Heart left ventricle (tissue), 13 donors: ENCODE measurements at regions not wholly inside any gene's neighbourhood (a gene's known extent, or its start where the extent isn't known, plus 50 kb on each side); places are given as distances from the start of the nearest gene placed in this dataset.

Experiments
- POLR2A ChIP-seq, 2 donors: fragments of 450-650 bp; IDR thresholded peaks; one replicate each; pipeline ENCODE4 v1.6.1; 2017; ENCODE audit warnings: antibody characterized with exemption in 2 of 2, mild to moderate bottlenecking in 2 of 2, moderate library complexity in 2 of 2
- TF ChIP-seq, protein P1 (sequence below), 12 donors: fragments of 200-600 bp; sonication (generic) in 4 of 12; IDR thresholded peaks; one replicate each; pipeline versions ENCODE4 v1.5.0 to v1.8.0; 2018 to 2022; ENCODE audit warnings: antibody characterized with exemption in 12 of 12, mild to moderate bottlenecking in 5 of 12
- donor health status: ischemic (EF 13 %, LVEDD 7.1; RV severe dilation, severe dysfunction).
- donor health status: DM: no; HTN: yes; CAD: no.
- donor health status: DM: no; HTN: no; CAD: no.
- donor health status: ischemic (EF 25% LVEDD 6.9; RV normal size, moderate dysfunction).
- donor health status: ischemic (EF 25% LVEDD 5.7; RV mildly dilated, moderate dysfunction).
- donor health status: ischemic (EF 35%, LVEDD 5.7; RV mildly dilated, moderate dysfunction).
- donor health status: nonischemic (EF 11% LVEDD 7.7; RV severe dilation, severe dysfunction).
- donor health status: DM: yes; HTN: yes; CAD: no.
- donor health status: PGD.
- donor health status: ischemic (EF 29% LVEDD 5.4; RV normal size, mild dysfunction).
- donor health status: nonischemic (EF 23%, LVEDD 6.1; RV moderate dilation, normal function).

DNA sequence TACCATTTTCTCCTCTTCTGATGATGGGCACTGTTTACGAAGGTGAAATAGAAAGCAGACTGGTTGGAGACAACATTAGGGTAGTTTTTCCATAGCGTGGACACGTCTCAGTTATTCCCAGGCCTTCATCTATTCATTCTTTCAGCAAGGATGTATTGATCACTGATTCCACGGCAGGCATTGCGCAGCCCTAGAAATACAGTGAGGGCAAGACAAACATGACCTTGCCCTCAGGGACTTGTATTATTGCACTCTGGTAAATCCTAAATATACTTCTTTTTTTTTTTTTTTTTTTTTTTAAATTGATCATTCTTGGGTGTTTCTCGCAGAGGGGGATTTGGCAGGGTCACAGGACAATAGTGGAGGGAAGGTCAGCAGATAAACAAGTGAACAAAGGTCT, 167.3 kb upstream of the SPRED2 start:
- TF ChIP-seq, protein P1, sequence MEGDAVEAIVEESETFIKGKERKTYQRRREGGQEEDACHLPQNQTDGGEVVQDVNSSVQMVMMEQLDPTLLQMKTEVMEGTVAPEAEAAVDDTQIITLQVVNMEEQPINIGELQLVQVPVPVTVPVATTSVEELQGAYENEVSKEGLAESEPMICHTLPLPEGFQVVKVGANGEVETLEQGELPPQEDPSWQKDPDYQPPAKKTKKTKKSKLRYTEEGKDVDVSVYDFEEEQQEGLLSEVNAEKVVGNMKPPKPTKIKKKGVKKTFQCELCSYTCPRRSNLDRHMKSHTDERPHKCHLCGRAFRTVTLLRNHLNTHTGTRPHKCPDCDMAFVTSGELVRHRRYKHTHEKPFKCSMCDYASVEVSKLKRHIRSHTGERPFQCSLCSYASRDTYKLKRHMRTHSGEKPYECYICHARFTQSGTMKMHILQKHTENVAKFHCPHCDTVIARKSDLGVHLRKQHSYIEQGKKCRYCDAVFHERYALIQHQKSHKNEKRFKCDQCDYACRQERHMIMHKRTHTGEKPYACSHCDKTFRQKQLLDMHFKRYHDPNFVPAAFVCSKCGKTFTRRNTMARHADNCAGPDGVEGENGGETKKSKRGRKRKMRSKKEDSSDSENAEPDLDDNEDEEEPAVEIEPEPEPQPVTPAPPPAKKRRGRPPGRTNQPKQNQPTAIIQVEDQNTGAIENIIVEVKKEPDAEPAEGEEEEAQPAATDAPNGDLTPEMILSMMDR (IDR thresholded peaks at IDR 0.05), result no peak
- no peak for TF ChIP-seq POLR2A (IDR thresholded peaks at IDR 0.05)
